GM18502 (cell line): ENCODE measurements at regions not wholly inside any gene's neighbourhood (a gene's known extent, or its start where the extent isn't known, plus 50 kb on each side); places are given as distances from the start of the nearest gene placed in this dataset.

Experiments
- ATAC-seq: cut with Tn5 transposase; IDR thresholded peaks from one replicate; pipeline ENCODE4 v1.9.1; 2021; ENCODE audit warnings: mild to moderate bottlenecking; ENCODE audit not compliant: unreplicated experiment, poor library complexity

GRCh38 chr7:31448649-31449048 lies 65.2 kb upstream of the ITPRID1 start:
- ATAC-seq: no peak

- ATAC-seq: no peak
These were observed 58.0 kb upstream of the ITPRID1 start for GRCh38 chr7:31455844-31456243.

GRCh38 chr7:31456646-31457368 lies 57.1 kb upstream of the ITPRID1 start:
- ATAC-seq: no peak

GRCh38 chr7:31457551-31457950 lies 56.3 kb upstream of the ITPRID1 start:
- no peak for ATAC-seq

- ATAC-seq: no peak
These were observed 55.7 kb upstream of the ITPRID1 start for GRCh38 chr7:31458203-31458602.

- ATAC-seq: no peak
These were observed 51.3 kb upstream of the ITPRID1 start for GRCh38 chr7:31462636-31463035.
